Keratinocyte (primary cell): ENCODE measurements at regions not wholly inside any gene's neighbourhood (a gene's known extent, or its start where the extent isn't known, plus 50 kb on each side); places are given as distances from the start of the nearest gene placed in this dataset.

Experiments
- DNase-seq: peaks from one replicate; pipeline ENCODE4 v3.0.0-alpha.2; 2011; ENCODE audit warnings: low read depth, missing footprints, low spot score
- FAIRE-seq: peaks from 2 replicates; lab custom pipeline; 2011; peaks lifted over from hg19 to GRCh38; lab: Jason Lieb, UNC
- H2AFZ ChIP-seq: 2 replicates; pipeline ENCODE4 v1.6.0; 2012; ENCODE audit warnings: low read length, control low read depth, inconsistent platforms; ENCODE audit not compliant: control insufficient read depth
- H3K27ac ChIP-seq: 2 replicates; pipeline ENCODE4 v1.5.1; 2011; ENCODE audit warnings: low read length; ENCODE audit not compliant: control insufficient read depth, insufficient read depth
- H3K27me3 ChIP-seq: 3 replicates; pipeline ENCODE4 v1.6.0; 2011; ENCODE audit warnings: low read length; ENCODE audit not compliant: control insufficient read depth, insufficient read depth; ENCODE audit errors: extremely low read depth
- H3K36me3 ChIP-seq, 2 experiments: 2 replicates in 1 of 2; 3 replicates in 1 of 2; pipeline ENCODE4 v1.5.1; 2011; ENCODE audit warnings: low read length in 2 of 2, mild to moderate bottlenecking in 1 of 2; ENCODE audit not compliant: control insufficient read depth in 2 of 2, insufficient read depth in 2 of 2; ENCODE audit errors: extremely low read depth in 1 of 2
- H3K4me1 ChIP-seq: 3 replicates; pipeline ENCODE4 v1.5.1; 2011; ENCODE audit warnings: low read length; ENCODE audit not compliant: control insufficient read depth, insufficient read depth; ENCODE audit errors: extremely low read depth
- H3K4me2 ChIP-seq: 3 replicates; pipeline ENCODE4 v1.6.0; 2011; ENCODE audit warnings: low read depth, low read length; ENCODE audit not compliant: control insufficient read depth, insufficient read depth; ENCODE audit errors: extremely low read depth
- H3K4me3 ChIP-seq, 3 experiments: fragments of 200-600 bp in 1 of 3; sonication (generic) in 1 of 3; 2 replicates in 2 of 3; 3 replicates in 1 of 3; pipeline ENCODE4 v1.5.1; 2011 to 2016; ENCODE audit warnings: low read length in 3 of 3, mild to moderate bottlenecking in 3 of 3, control low read depth in 2 of 3, inconsistent platforms in 1 of 3, low read depth in 1 of 3, mixed read lengths in 1 of 3, mixed run types in 1 of 3, moderate library complexity in 1 of 3; ENCODE audit not compliant: control insufficient read depth in 2 of 3, insufficient read depth in 2 of 3; ENCODE audit errors: extremely low read depth in 1 of 3
- H3K79me2 ChIP-seq: 2 replicates; pipeline ENCODE4 v1.6.0; 2012; ENCODE audit warnings: low read length; ENCODE audit not compliant: control insufficient read depth, insufficient read depth
- H3K9ac ChIP-seq: 3 replicates; pipeline ENCODE4 v1.6.0; 2011; ENCODE audit warnings: low read length; ENCODE audit not compliant: control insufficient read depth, insufficient read depth; ENCODE audit errors: extremely low read depth
- H3K9me1 ChIP-seq: 3 replicates; pipeline ENCODE4 v1.6.0; 2011; ENCODE audit warnings: low read length; ENCODE audit not compliant: control insufficient read depth, insufficient read depth; ENCODE audit errors: extremely low read depth
- H3K9me3 ChIP-seq: 2 replicates; pipeline ENCODE4 v1.5.1; 2012; ENCODE audit warnings: low read depth, low read length; ENCODE audit not compliant: control insufficient read depth
- H4K20me1 ChIP-seq: 3 replicates; pipeline ENCODE4 v1.6.0; 2011; ENCODE audit warnings: low read length; ENCODE audit not compliant: control insufficient read depth, insufficient read depth; ENCODE audit errors: extremely low read depth
- CTCF ChIP-seq, 3 experiments: IDR thresholded peaks in 1 of 3; conservative IDR thresholded peaks in 1 of 3; optimal IDR thresholded peaks in 1 of 3; 2 replicates in 2 of 3; 3 replicates in 1 of 3; pipeline versions ENCODE3 to v1.5.1; 2011; ENCODE audit warnings: low read length in 3 of 3, mild to moderate bottlenecking in 3 of 3, moderate library complexity in 2 of 3, control low read depth in 1 of 3, inconsistent platforms in 1 of 3; ENCODE audit not compliant: insufficient read depth in 2 of 3; ENCODE audit errors: extremely low read depth in 1 of 3
- EZH2 ChIP-seq: IDR thresholded peaks from one replicate; pipeline ENCODE4 v1.6.1; 2012; ENCODE audit warnings: inconsistent platforms, mild to moderate bottlenecking, low read length, moderate library complexity
- dilution Hi-C: fragments of 300-500 bp; cut with MboI; formaldehyde crosslinking; loops from one replicate; pipeline ENCODE4 v1.7.0; 2020; ENCODE audit warnings: low sequenced_read_pairs; ENCODE audit not compliant: extremely low pct_ligation_motif_present

GRCh38 chr11:37409124-37409523 lies 811.1 kb upstream of the RAG2 start:
- no peaks in the 10 kb centered on the region for H3K4me1 ChIP-seq
- no peak overlapping the region for H3K4me2 ChIP-seq
- H4K20me1 ChIP-seq, result no peaks in the 10 kb centered on the region
- H2AFZ ChIP-seq, result no peak overlapping the region
- H3K4me3 ChIP-seq, result no peak overlapping the region
- no peaks in the 10 kb centered on the region for H3K79me2 ChIP-seq
- no peaks in the 10 kb centered on the region for H3K36me3 ChIP-seq
- dilution Hi-C loops, result no loop called here
- FAIRE-seq, result no peak
- no peak overlapping the region for H3K9ac ChIP-seq
- H3K9me1 ChIP-seq, result no peaks in the 10 kb centered on the region
- H3K27me3 ChIP-seq, result no peaks in the 10 kb centered on the region
- no peaks in the 10 kb centered on the region for H3K9me3 ChIP-seq
- no peak for TF ChIP-seq EZH2
- no peak for TF ChIP-seq CTCF (optimal IDR thresholded peaks at IDR 0.05 in 1 of 3, IDR thresholded peaks at IDR 0.05 in 1 of 3, conservative IDR thresholded peaks at IDR 0.05 in 1 of 3; ENCODE audit: extremely low read depth in 1 of 3, insufficient read depth in 2 of 3, low read length in 3 of 3)
- no peak for DNase-seq
- no peak overlapping the region for H3K27ac ChIP-seq

GRCh38 chr11:37407461-37407860 lies 809.4 kb upstream of the RAG2 start:
- no peak overlapping the region for H3K4me3 ChIP-seq
- DNase-seq (no peak), FAIRE-seq (no peak)
- H3K9me1 ChIP-seq, result no peaks in the 10 kb centered on the region
- no peak overlapping the region for H3K4me2 ChIP-seq
- H2AFZ ChIP-seq, result no peak overlapping the region
- no peaks in the 10 kb centered on the region for H3K27me3 ChIP-seq
- H3K4me1 ChIP-seq, result no peaks in the 10 kb centered on the region
- H4K20me1 ChIP-seq, result no peaks in the 10 kb centered on the region
- dilution Hi-C loops, result no loop called here
- no peaks in the 10 kb centered on the region for H3K36me3 ChIP-seq
- H3K9ac ChIP-seq, result no peak overlapping the region
- no peak for TF ChIP-seq EZH2
- TF ChIP-seq CTCF (optimal IDR thresholded peaks at IDR 0.05 in 1 of 3, IDR thresholded peaks at IDR 0.05 in 1 of 3, conservative IDR thresholded peaks at IDR 0.05 in 1 of 3; ENCODE audit: extremely low read depth in 1 of 3, insufficient read depth in 2 of 3, low read length in 3 of 3), result no peak
- no peaks in the 10 kb centered on the region for H3K9me3 ChIP-seq
- H3K79me2 ChIP-seq, result no peaks in the 10 kb centered on the region
- no peak overlapping the region for H3K27ac ChIP-seq
